H1 (cell line): ENCODE measurements at regions not wholly inside any gene's neighbourhood (a gene's known extent, or its start where the extent isn't known, plus 50 kb on each side); places are given as distances from the start of the nearest gene placed in this dataset.

Source experiments
- NANOG ChIP-seq: IDR thresholded peaks from 2 replicates; pipeline ENCODE4 v1.6.1; 2011; ENCODE audit warnings: low read length, low read depth, mild to moderate bottlenecking, inconsistent platforms; ENCODE audit not compliant: insufficient read depth, poor library complexity, severe bottlenecking
- RAD21 ChIP-seq, 2 experiments: IDR thresholded peaks in 1 of 2; conservative IDR thresholded peaks in 1 of 2; 2 replicates each; pipeline ENCODE4 v1.6.1; 2011; ENCODE audit warnings: low read depth in 2 of 2, low read length in 2 of 2, improper control_type of control experiment in 1 of 2, inconsistent platforms in 1 of 2, mild to moderate bottlenecking in 1 of 2, moderate library complexity in 1 of 2

GRCh38 chr14:81953419-81953818 lies 419.8 kb upstream of the SEL1L start (continued):
- no peak for TF ChIP-seq NANOG
- TF ChIP-seq RAD21 (IDR thresholded peaks at IDR 0.05 in 1 of 2, conservative IDR thresholded peaks at IDR 0.05 in 1 of 2; ENCODE audit: low read depth in 2 of 2, low read length in 2 of 2): no peak
